Osteocyte (in vitro differentiated cells): ENCODE measurements at regions not wholly inside any gene's neighbourhood (a gene's known extent, or its start where the extent isn't known, plus 50 kb on each side); places are given as distances from the start of the nearest gene placed in this dataset.

ENCODE experiments used
- DNase-seq: peaks from one replicate; pipeline ENCODE4 v3.0.0; 2021; ENCODE audit warnings: mixed read lengths; ENCODE audit not compliant: unreplicated experiment; ENCODE audit errors: extremely low spot score
- H3K27ac Mint-ChIP-seq: one replicate; pipeline ENCODE4 v1.8.0; 2021; ENCODE audit warnings: mild to moderate bottlenecking, mixed read lengths; ENCODE audit not compliant: unreplicated experiment
- H3K27me3 Mint-ChIP-seq: one replicate; pipeline ENCODE4 v1.8.0; 2021; ENCODE audit warnings: mixed read lengths; ENCODE audit not compliant: unreplicated experiment
- H3K36me3 Mint-ChIP-seq: one replicate; pipeline ENCODE4 v1.8.0; 2021; ENCODE audit warnings: mixed read lengths; ENCODE audit not compliant: unreplicated experiment
- H3K4me1 Mint-ChIP-seq: one replicate; pipeline ENCODE4 v1.8.0; 2021; ENCODE audit warnings: mixed read lengths; ENCODE audit not compliant: unreplicated experiment
- H3K4me3 Mint-ChIP-seq: one replicate; pipeline ENCODE4 v1.8.0; 2021; ENCODE audit warnings: mild to moderate bottlenecking, moderate library complexity, mixed read lengths; ENCODE audit not compliant: unreplicated experiment
- H3K9me3 Mint-ChIP-seq: one replicate; pipeline ENCODE4 v1.8.0; 2021; ENCODE audit warnings: mixed read lengths; ENCODE audit not compliant: unreplicated experiment
- CTCF ChIP-seq: fragments of 200-600 bp; sonication (generic); IDR thresholded peaks from 2 replicates; pipeline ENCODE4 v1.5.0; 2021; ENCODE audit warnings: antibody characterized with exemption, mild to moderate bottlenecking, moderate library complexity

- Mint-ChIP-seq H3K27ac (no peak overlapping the region), H3K4me1 (peaks cover 22% of the 10 kb centered on the region), H3K36me3 (no peaks in the 10 kb centered on the region), H3K4me3 (no peak overlapping the region), H3K9me3 (no peaks in the 10 kb centered on the region), H3K27me3 (peaks cover 3% of the 10 kb centered on the region)
- no peak for TF ChIP-seq CTCF
- DNase-seq = no peak
Observed at GRCh38 chr4:38491854-38492478, 172.0 kb upstream of the KLF3 start.

GRCh38 chr4:38493066-38493465 is 170.9 kb upstream of the KLF3 start:
- Mint-ChIP-seq H3K4me1 (peaks cover 22% of the 10 kb centered on the region), H3K27me3 (peaks cover 3% of the 10 kb centered on the region), H3K27ac (no peak overlapping the region), H3K4me3 (no peak overlapping the region), H3K36me3 (no peaks in the 10 kb centered on the region), H3K9me3 (no peaks in the 10 kb centered on the region)
- TF ChIP-seq CTCF = no peak
- DNase-seq = no peak

- TF ChIP-seq CTCF = no peak
- H3K36me3 Mint-ChIP-seq = no peaks in the 10 kb centered on the region
- H3K9me3 Mint-ChIP-seq = no peaks in the 10 kb centered on the region
- H3K27ac Mint-ChIP-seq = no peak overlapping the region
- no peak for DNase-seq
- H3K4me1 Mint-ChIP-seq = peaks cover 2% of the 10 kb centered on the region
- peaks cover 3% of the 10 kb centered on the region for H3K27me3 Mint-ChIP-seq
- no peak overlapping the region for H3K4me3 Mint-ChIP-seq
Observed at GRCh38 chr4:38495446-38495845, 168.6 kb upstream of the KLF3 start.

GRCh38 chr4:38497121-38497520 is 166.9 kb upstream of the KLF3 start:
- TF ChIP-seq CTCF = no peak
- peaks cover 5% of the 10 kb centered on the region for H3K4me1 Mint-ChIP-seq
- no peak overlapping the region for H3K27ac Mint-ChIP-seq
- H3K27me3 Mint-ChIP-seq = peaks cover under 1% of the 10 kb centered on the region
- no peak for DNase-seq
- no peaks in the 10 kb centered on the region for H3K9me3 Mint-ChIP-seq
- no peak overlapping the region for H3K4me3 Mint-ChIP-seq
- H3K36me3 Mint-ChIP-seq = no peaks in the 10 kb centered on the region

- no peak for TF ChIP-seq CTCF
- Mint-ChIP-seq H3K4me3 (no peak overlapping the region), H3K4me1 (peaks cover 5% of the 10 kb centered on the region), H3K27ac (no peak overlapping the region), H3K27me3 (no peaks in the 10 kb centered on the region), H3K36me3 (no peaks in the 10 kb centered on the region), H3K9me3 (no peaks in the 10 kb centered on the region)
- no peak for DNase-seq
Observed at GRCh38 chr4:38499101-38499500, 164.9 kb upstream of the KLF3 start.
